Rectal smooth muscle tissue (tissue), 1 donor: ENCODE measurements at regions not wholly inside any gene's neighbourhood (a gene's known extent, or its start where the extent isn't known, plus 50 kb on each side); places are given as distances from the start of the nearest gene placed in this dataset.

ENCODE experiments used
- H3K27ac ChIP-seq: one replicate; pipeline ENCODE4 v1.7.0; 2013; ENCODE audit warnings: low read depth, low read length, inconsistent platforms
- H3K27me3 ChIP-seq: one replicate; pipeline ENCODE4 v1.7.0; 2013; ENCODE audit warnings: low read length; ENCODE audit not compliant: control insufficient read depth, insufficient read depth
- H3K36me3 ChIP-seq: one replicate; pipeline ENCODE4 v1.7.0; 2013; ENCODE audit warnings: low read length; ENCODE audit not compliant: control insufficient read depth, insufficient read depth
- H3K4me1 ChIP-seq: one replicate; pipeline ENCODE4 v1.7.0; 2013; ENCODE audit warnings: low read length; ENCODE audit not compliant: control insufficient read depth, insufficient read depth
- H3K4me3 ChIP-seq: one replicate; pipeline ENCODE4 v1.7.0; 2013; ENCODE audit warnings: low read length
- H3K9ac ChIP-seq: one replicate; pipeline ENCODE4 v1.7.0; 2013; ENCODE audit warnings: low read length

DNA sequence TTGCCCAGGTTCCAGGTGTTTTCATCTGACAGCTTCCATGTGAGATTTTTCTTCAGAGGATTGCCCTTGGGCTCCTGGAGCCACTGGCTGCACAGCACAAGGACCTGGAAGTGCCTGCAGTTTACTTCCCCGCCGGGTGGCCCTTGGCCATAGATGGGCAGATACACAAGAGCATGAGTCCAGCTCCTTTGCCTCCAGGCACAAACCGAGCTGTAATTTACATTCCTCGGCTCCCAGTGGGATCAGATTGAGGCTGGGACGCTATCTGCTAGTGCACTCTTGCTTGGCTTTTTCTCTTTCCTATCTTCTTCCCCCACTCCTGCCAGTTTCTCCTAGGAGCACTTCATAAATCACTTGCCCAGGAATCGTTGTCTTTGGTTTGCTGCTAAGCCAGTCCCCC is 85.4 kb upstream of the RALY start:
- Histone ChIP-seq H3K4me3 (no peak overlapping the region), H3K27me3 (no peaks in the 10 kb centered on the region), H3K27ac (peak overlapping the region; percentile 4), H3K9ac (no peak overlapping the region), H3K36me3 (no peaks in the 10 kb centered on the region), H3K4me1 (peaks cover 4% of the 10 kb centered on the region)

DNA sequence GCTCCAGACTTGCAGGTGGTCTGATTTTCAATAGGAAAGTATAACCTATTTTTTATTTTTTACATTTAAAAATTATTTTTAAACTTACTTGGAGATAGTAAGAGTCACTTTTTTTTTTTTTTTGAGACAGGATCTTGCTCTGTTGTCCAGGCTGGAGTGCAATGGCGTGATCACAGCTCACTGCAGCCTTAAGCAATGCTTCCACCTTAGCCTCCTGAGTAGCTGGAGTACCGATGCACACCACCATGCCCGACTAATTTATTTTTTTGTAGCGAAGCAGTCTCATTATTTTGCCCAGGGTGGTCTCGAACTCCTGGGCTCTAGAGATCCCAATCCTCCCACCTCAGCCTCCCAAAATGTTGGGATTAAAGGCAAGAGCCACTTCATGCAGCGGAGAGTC is 84.8 kb upstream of the RALY start:
- Histone ChIP-seq H3K4me3 (no peak overlapping the region), H3K27me3 (no peaks in the 10 kb centered on the region), H3K27ac (peak overlapping the region; percentile 4), H3K4me1 (peaks cover 4% of the 10 kb centered on the region), H3K36me3 (no peaks in the 10 kb centered on the region), H3K9ac (no peak overlapping the region)

DNA sequence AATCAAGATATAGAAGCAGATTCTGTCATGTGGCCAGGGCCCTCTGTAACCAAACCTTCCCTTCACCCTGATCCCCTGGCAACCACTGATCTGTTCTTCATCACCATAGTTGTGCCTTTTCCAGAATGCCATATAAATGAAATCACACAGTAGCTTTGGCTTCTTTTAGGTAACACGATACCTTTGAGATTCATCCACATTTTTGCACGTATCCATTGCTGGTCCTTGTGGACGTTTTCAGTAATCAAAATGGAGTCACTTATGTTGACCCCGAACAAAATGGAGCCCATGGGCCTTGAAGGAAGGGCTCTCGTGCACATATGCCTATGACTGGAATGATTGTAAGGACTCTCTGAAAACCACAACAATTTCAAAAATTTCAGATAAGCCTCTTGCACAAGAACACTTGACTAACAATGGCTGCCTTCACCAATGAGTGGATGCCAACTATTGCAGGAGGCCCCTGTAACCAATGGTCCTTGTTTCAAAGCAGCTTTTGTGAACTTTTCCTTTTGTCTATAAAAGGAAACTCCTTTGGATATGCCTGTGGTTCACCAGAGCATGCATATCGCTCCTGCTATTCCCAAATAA is 84.3 kb upstream of the RALY start:
- Histone ChIP-seq H3K36me3 (no peaks in the 10 kb centered on the region), H3K27ac (peak overlapping the region; percentile 0), H3K27me3 (no peaks in the 10 kb centered on the region), H3K9ac (no peak overlapping the region), H3K4me1 (peaks cover 4% of the 10 kb centered on the region), H3K4me3 (no peak overlapping the region)

DNA sequence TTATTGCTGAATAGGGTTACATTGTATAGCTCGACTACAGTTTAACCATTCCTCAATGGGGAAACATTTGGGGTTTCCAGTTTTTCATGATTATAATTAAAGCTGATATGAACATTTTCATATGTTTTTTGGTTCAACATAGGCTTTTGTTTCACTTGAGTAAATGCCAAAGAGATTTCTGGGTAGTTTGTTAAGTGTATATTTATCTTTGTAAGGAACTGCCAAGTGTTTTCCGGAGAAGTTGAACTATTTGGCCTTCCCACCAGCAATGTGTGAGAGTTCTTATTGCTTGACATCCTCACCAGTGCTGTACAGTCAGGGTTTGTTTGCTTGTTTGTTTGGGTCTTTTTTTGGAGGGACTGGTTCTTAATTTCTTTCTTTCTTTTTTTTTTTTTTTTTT is 83.7 kb upstream of the RALY start:
- peaks cover 4% of the 10 kb centered on the region for H3K4me1 ChIP-seq
- no peaks in the 10 kb centered on the region for H3K36me3 ChIP-seq
- H3K27ac ChIP-seq = peak overlapping the region; percentile 0
- no peaks in the 10 kb centered on the region for H3K27me3 ChIP-seq
- H3K9ac ChIP-seq = no peak overlapping the region
- no peak overlapping the region for H3K4me3 ChIP-seq

DNA sequence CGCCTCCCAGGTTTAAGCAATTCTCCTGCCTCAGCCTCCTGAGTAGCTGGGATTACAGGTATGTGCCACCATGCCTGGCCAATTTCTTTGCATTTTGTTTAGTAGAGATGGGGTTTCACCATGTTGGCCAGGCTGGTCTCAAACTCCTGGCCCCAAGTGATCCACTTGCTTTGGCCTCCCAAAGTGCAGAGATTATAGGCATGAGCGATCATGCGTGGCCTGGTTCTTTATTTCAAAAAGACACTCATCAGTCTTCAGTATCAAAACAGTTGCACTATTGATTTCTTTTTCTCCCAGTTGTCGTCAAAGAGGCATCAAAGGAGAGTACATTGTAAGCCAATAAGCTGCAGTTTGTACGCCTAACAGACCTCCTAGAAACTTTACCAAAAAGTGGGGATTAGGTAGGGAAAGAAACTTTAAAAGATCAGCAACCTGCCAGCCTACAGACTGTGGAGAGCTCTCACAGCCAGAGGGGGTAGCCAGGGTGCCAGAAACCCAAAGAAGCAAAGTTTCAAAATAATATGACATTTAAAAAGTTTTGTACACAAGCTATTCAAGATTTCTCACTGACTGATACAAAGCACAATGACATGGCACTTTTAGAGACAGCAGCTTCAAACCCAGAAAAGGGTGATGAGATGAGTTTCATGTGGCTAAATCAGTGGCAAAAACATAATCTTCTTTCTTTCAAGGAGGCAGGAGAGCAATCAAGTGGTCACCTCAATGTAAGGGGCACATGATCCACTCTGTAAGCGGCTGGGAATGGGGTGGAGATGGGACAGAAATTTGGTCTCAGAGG is 83.0 kb upstream of the RALY start:
- no peak overlapping the region for H3K9ac ChIP-seq
- no peaks in the 10 kb centered on the region for H3K36me3 ChIP-seq
- H3K4me3 ChIP-seq = no peak overlapping the region
- peaks cover 4% of the 10 kb centered on the region for H3K4me1 ChIP-seq
- no peaks in the 10 kb centered on the region for H3K27me3 ChIP-seq
- H3K27ac ChIP-seq = no peak overlapping the region

DNA sequence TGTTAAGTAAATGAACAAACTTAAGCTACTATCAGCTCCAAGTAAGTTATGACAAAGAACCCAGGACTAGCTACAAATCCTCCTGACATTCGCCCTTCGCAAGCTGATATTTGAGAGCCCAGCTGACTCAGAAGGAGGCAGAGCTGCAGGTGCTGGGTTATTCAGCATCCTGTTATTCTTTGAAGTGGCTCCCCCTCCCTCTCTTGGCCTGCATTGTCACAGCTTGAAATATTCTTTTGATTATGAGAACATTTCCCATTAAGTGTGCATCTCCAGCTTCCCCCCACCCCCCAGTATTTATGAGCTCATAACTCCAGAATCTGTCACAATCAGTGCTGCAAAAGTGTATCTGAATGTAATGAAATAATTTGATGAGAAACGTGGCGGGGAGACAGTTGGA is 78.8 kb upstream of the RALY start:
- Histone ChIP-seq H3K9ac (no peak overlapping the region), H3K27me3 (no peaks in the 10 kb centered on the region), H3K4me3 (no peak overlapping the region), H3K36me3 (no peaks in the 10 kb centered on the region), H3K4me1 (no peaks in the 10 kb centered on the region), H3K27ac (no peak overlapping the region)

DNA sequence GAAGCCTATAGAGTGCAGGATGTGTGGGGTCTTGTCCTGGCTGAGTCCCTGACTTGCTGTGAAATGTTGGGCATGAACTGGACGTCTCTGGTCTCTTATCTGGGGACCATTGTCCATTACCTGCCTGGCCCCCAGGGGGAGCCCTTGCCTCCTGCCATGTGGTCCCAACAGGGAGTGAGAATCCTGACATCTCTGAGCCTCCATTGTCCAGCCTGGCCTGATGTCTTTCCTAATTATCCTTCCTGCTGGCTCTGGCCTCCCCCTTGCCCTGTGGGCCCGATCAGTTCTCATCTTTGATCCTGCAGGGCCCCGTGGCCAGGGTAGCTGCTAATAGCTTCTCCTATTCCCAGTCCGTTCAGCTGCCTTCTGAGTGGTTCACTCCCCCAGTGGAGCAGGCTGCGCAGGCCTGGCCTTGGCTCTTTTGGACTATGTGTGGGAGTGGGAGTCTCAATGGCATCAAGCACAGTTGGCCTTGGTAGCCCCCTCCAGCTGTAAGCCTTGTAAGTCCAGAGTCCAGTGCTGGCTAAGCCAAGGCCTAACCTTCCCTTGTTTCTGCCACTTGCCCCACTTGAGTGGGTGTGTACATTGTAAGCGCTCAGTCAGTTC is 77.9 kb upstream of the RALY start:
- H3K27me3 ChIP-seq = no peaks in the 10 kb centered on the region
- no peak overlapping the region for H3K9ac ChIP-seq
- H3K4me1 ChIP-seq = no peaks in the 10 kb centered on the region
- H3K36me3 ChIP-seq = no peaks in the 10 kb centered on the region
- H3K27ac ChIP-seq = no peak overlapping the region
- no peak overlapping the region for H3K4me3 ChIP-seq

DNA sequence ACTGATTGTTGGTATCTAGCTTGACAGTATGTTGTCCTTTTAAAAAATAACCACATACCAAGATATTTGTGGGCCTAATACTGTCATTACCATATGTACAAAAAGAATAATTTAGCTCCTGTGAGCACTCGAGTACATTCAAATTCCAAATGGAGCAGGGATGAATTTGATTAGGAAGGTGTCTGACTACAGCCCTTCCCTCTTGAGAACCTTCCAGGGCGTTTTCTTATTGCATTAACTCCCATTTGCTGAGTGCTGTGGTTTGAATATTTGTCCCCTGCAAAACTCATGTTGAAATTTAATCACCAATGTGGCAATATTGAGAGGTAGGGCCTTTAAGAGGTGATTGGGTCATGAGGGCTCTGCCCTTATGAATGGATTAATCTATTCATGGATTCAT is 76.9 kb upstream of the RALY start:
- no peaks in the 10 kb centered on the region for H3K36me3 ChIP-seq
- H3K4me1 ChIP-seq = no peaks in the 10 kb centered on the region
- H3K27me3 ChIP-seq = no peaks in the 10 kb centered on the region
- no peak overlapping the region for H3K9ac ChIP-seq
- no peak overlapping the region for H3K4me3 ChIP-seq
- no peak overlapping the region for H3K27ac ChIP-seq

DNA sequence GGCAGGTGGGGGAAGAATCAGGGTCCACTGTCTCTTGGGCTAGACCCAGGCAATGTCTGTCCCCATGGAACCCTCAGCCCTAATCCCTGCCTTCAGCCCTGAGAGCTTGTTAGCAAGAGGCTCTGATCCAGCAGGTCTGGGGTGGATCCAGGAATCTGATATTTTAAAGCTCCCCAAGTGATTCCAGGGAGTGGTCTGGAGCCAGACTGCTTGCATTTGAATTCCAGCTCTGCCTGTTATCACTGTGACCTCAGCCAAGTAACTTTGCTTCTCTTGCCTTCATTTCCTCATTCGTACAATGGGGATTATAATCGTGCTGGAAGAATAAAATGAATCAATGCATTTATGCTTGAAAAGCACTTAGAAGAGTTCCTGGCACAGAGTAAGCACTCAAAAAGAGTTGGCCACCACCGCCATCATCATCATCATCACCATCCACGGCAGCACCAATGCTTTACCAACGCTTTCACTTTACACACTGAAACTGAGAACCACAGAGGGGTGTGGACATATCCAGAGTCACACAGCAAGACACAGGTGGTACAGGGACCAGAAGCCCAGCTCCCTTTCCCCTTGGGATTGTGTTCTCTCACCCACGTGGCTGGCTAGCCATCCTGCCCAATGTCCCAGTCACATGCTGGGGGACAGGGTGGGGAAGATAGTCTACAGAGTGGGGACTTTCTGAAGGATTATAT is 75.7 kb upstream of the RALY start:
- H3K27me3 ChIP-seq = no peaks in the 10 kb centered on the region

DNA sequence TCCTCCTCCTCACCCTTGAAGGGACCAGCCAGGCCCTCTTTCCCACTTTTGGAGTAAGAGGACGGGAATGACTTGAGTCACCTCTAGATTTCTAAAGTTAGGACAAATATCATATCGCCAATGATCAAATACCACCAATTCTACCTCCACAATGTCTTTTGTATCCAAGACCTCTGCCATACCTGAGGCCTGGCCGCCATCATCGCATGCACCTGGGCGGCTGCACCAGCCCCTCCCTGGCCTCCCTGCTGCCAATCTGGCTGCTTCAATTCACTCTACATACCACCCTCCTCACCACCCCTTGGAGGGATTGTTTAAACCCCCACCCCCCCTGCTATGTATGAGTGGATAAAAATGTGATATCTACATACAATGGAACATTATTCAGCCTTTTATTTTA is 75.0 kb upstream of the RALY start:
- Histone ChIP-seq H3K27ac (no peak overlapping the region), H3K4me3 (no peak overlapping the region), H3K9ac (no peak overlapping the region), H3K36me3 (no peaks in the 10 kb centered on the region), H3K4me1 (no peaks in the 10 kb centered on the region), H3K27me3 (no peaks in the 10 kb centered on the region)

More for the DNA sequence above, 75.7 kb upstream of the RALY start:
- Histone ChIP-seq H3K9ac (no peak overlapping the region), H3K4me1 (no peaks in the 10 kb centered on the region), H3K27ac (no peak overlapping the region), H3K36me3 (no peaks in the 10 kb centered on the region), H3K4me3 (no peak overlapping the region)

DNA sequence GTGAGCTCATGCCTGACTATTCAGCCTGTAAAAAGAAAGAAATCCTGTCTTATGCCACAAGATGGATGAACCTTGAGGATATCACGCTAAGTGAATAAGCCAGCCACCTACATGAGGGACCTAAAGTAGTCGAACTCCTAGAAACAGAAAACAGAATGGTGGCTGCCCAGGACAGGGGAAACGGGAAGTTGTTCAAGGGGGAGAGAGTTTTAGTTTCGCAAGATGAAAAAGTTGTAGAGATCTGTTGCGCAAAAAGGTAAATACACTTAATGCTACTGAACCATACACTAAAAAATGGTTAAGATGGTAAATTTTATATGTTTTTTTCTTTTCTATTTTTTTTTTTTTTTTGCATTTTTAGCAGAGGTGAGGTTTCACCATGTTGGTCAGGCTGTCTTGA is 74.1 kb upstream of the RALY start:
- Histone ChIP-seq H3K4me1 (no peaks in the 10 kb centered on the region), H3K27ac (no peak overlapping the region), H3K27me3 (no peaks in the 10 kb centered on the region), H3K36me3 (no peaks in the 10 kb centered on the region), H3K4me3 (no peak overlapping the region), H3K9ac (no peak overlapping the region)

DNA sequence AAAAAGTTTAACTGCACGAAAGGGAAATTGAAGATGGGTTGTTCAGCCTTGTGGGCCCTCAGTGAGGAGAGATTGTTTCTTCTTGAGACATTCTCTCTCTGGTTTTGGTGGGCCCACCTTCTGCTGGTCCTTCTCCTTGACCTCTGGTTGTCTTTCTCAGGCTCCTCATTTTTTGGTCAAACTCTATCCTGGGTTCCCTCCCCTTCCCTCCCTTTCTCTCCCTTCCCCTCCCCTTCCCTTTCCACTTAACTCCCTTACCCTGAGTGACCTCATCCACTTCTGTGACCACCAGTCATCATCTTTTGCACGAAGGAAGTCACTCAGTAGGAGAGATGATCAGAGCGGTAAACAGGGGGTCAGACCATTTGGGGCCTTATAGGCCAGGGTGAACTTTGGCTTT is 71.5 kb upstream of the RALY start:
- no peak overlapping the region for H3K27ac ChIP-seq
- no peaks in the 10 kb centered on the region for H3K4me1 ChIP-seq
- no peaks in the 10 kb centered on the region for H3K36me3 ChIP-seq
- no peaks in the 10 kb centered on the region for H3K27me3 ChIP-seq
- H3K4me3 ChIP-seq = no peak overlapping the region
- no peak overlapping the region for H3K9ac ChIP-seq
